GM12874 (cell line): ENCODE measurements at regions not wholly inside any gene's neighbourhood (a gene's known extent, or its start where the extent isn't known, plus 50 kb on each side); places are given as distances from the start of the nearest gene placed in this dataset.
A peak's percentile ranks its signal among the peaks of the same experiment; 100 is the strongest.

Experiments used
- CTCF ChIP-seq: IDR thresholded peaks from 2 replicates; pipeline ENCODE4 v1.5.1; 2011; ENCODE audit warnings: low read depth, mild to moderate bottlenecking, control low read depth, low read length, moderate library complexity; ENCODE audit not compliant: insufficient read depth

GRCh38 chr2:189287363-189287762 lies 107.8 kb upstream of the COL5A2 start:
- TF ChIP-seq CTCF, result no peak

- TF ChIP-seq CTCF, result peak; percentile 32; the same call in 1 of the 2 replicates
These were observed 108.5 kb upstream of the COL5A2 start for GRCh38 chr2:189287982-189288521.

- no peak for TF ChIP-seq CTCF
These were observed 111.9 kb upstream of the COL5A2 start for GRCh38 chr2:189291460-189291859.

GRCh38 chr2:189293164-189293563 lies 113.6 kb upstream of the COL5A2 start:
- no peak for TF ChIP-seq CTCF

GRCh38 chr2:189297446-189297845 lies 117.9 kb upstream of the COL5A2 start:
- TF ChIP-seq CTCF, result no peak

GRCh38 chr2:189298038-189298437 lies 118.5 kb upstream of the COL5A2 start:
- TF ChIP-seq CTCF, result no peak

- TF ChIP-seq CTCF, result no peak
These were observed 118.9 kb upstream of the COL5A2 start for GRCh38 chr2:189298481-189298880.
